HG02973 (cell line): ENCODE measurements at regions not wholly inside any gene's neighbourhood (a gene's known extent, or its start where the extent isn't known, plus 50 kb on each side); places are given as distances from the start of the nearest gene placed in this dataset.
"Not testable (repeated sequence)": the region's sequence is repeated elsewhere in the genome, so short reads cannot be mapped to it uniquely, and the experiment has no call there.

ENCODE experiments used
- ATAC-seq: cut with Tn5 transposase; IDR thresholded peaks from one replicate; pipeline ENCODE4 v1.9.1; 2021; ENCODE audit warnings: moderate library complexity; ENCODE audit not compliant: unreplicated experiment

DNA sequence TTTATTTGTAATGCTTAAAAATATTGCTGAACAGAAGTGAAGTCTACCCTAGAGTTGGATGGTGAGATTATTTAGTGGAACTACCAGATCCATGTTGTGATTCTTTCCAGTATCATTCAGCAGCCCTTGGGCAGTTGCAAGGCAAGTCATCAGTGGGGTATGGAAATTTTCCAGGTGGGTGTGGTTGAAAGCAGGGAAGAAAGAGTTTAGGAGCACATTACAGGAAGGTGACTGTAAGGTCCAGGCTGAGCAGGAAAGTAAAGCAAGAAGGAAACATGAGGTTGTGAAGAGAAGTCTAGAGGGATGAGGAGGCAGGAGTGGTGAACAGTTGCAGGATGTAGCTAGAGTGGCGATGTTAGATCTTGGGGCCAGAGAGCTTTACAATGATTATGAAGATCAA lies 178.0 kb upstream of the ROPN1B start:
- not testable (repeated sequence) for ATAC-seq

GRCh38 chr3:125810010-125810409 lies 159.0 kb upstream of the ROPN1B start:
- not testable (repeated sequence) for ATAC-seq

- ATAC-seq: not testable (repeated sequence)
Measured at GRCh38 chr3:125822175-125822574, 146.8 kb upstream of the ROPN1B start.

DNA sequence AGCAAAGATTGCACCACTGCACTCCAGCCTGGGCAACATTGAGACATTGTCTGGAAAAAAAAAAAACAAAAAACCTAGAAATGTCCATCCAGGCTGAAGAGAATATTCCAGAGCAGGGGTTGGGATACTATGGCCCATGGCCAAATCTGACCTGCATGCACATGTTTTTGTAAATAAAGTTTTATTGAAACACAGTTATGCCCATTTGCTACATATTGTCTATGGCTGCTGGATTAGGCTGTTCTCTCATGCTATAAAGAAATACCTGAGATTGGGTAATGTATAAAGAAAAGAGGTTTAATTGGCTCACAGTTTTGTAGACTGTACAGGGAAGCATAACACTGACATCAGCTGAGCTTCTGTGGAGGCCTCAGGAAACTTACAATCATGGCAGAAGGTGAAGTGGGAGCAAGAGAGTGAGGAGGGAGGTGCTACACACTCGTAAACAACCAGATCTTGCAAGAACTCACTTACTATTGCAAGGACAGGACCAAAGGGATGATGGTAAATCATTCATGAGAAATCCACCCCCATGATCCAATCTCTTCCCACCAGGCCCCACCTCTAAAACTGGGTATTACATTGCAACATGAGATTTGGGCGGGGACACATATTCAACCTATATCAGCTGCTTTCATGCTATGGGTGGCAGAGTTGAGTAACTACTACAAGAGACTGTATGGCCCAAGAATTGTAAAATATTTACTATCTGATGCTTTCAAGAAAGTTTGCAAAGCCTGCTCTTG lies 137.8 kb upstream of the ROPN1B start:
- not testable (repeated sequence) for ATAC-seq

GRCh38 chr3:125835562-125835961 lies 133.4 kb upstream of the ROPN1B start:
- not testable (repeated sequence) for ATAC-seq

DNA sequence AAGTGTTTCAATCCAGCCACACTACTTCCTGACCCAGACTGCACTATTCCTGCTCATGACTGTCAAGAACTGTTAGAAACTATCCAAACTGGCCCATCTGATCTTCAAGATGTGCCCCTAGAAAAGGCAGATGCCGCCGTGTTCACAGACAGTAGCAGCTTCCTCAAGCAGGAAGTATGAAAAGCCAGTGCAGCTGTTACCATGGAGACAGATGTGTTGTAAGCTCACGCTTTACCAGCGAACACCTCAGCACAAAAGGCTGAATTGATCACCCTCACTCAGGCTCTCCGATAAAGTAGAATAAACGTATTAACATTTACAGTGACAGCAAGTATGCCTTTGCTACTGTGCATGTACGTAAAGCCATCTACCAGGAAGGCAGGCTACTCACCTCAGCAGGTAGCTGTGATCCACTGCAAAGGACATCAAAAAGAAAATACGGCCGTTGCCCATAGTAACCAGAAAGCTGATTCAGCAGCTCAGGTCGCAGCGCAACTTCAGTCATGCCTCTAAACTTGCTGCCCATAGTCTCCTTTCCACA lies 132.9 kb upstream of the ROPN1B start:
- ATAC-seq: not testable (repeated sequence)

GRCh38 chr3:125836786-125837185 lies 132.2 kb upstream of the ROPN1B start:
- ATAC-seq: not testable (repeated sequence)

- ATAC-seq: not testable (repeated sequence)
Measured at GRCh38 chr3:125838857-125839256, 130.1 kb upstream of the ROPN1B start.

GRCh38 chr3:125840465-125840864 lies 128.5 kb upstream of the ROPN1B start:
- ATAC-seq: not testable (repeated sequence)

DNA sequence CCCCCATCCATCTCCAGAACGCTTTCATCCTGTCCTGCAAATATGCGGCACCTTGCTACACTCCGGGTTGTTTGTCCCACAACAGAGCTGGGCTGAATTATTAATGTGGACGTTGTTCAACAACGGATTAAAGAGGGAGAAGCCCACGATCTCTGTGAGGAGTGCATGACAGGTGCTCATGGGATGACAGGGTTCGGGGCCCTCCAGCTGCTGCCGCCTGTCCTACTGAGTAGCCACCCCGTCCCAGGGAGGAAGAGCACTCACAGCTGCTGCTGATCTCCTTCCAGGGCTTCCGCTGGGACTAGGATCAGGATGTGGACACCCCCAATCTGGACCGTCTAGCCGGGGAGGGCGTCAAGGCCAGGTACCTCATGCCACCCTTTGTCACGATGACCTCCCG lies 121.0 kb upstream of the ROPN1B start:
- not testable (repeated sequence) for ATAC-seq

DNA sequence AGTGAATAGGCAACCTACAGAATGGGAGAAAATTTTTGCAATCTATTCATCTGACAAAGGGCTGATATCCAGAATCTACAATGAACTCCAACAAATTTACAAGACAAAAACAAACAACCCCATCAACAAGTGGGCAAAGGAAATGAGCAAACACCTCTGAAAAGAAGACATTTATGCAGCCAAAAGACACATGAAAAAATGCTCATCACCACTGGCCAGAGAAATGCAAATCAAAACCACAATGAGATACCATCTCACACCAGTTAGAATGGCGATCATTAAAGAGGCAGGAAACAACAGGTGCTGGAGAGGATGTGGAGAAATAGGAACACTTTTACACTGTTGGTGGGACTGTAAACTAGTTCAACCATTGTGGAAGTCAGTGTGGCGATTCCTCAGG lies 114.0 kb upstream of the ROPN1B start:
- ATAC-seq: not testable (repeated sequence)

DNA sequence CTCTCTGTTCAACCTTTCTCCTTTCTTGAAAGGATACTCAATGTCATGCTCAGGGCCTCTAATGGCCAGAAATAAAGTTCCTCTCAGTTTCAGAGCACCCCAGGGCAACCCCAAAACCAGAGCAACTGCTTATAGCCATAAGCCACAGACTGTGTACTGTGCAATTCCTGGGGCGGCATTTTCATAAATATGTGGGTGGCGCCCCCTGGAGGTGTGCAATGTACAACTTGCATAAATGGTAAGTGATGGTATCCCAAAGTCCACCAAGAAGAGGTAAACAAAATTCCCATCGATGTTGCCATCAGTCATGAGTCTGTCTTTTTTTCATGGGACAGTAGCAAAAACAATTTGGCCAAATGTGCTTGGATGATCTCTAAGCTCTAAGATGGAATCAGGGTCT lies 108.4 kb upstream of the ROPN1B start:
- ATAC-seq: not testable (repeated sequence)

- not testable (repeated sequence) for ATAC-seq
Measured at GRCh38 chr3:125862841-125863254, 106.1 kb upstream of the ROPN1B start.

GRCh38 chr3:125864532-125864931 lies 104.4 kb upstream of the ROPN1B start:
- ATAC-seq: not testable (repeated sequence)

DNA sequence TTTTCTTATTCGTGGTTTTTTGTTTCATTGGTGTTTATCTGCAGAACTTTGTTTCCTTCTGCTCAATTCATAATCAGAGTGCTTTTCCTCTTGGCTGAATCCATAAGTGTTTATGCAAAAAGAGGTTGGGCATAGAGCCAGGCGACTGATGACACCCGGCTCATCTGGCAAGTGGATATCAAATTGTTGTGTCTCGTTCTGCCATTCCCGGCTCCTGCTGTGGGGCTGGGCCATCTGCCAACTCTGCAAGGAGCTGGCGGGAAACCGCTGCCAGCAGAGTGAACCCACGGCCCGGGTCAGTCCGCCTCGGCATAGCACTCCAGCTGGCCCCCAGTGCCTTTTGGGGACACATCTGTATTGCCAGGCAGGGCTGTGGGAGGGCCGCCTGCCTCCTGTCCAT lies 83.0 kb upstream of the ROPN1B start:
- ATAC-seq: not testable (repeated sequence)

DNA sequence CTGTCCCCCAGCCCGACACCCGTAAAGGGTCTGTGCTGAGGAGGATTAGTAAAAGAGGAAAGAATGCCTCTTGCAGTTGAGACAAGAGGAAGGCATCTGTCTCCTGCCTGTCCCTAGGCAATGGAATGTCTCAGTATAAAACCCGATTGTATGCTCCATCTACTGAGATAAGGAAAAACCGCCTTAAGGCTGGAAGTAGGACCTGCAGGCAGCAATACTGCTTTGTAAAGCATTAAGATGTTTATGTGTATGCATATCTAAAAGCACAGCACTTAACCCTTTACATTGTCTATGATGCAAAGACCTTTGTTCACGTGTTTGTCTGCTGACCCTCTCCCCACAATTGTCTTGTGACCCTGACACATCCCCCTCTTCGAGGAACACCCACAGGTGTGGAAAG lies 69.8 kb upstream of the ROPN1B start:
- ATAC-seq: not testable (repeated sequence)

- ATAC-seq: not testable (repeated sequence)
Measured at GRCh38 chr3:125901473-125901872, 67.5 kb upstream of the ROPN1B start.

DNA sequence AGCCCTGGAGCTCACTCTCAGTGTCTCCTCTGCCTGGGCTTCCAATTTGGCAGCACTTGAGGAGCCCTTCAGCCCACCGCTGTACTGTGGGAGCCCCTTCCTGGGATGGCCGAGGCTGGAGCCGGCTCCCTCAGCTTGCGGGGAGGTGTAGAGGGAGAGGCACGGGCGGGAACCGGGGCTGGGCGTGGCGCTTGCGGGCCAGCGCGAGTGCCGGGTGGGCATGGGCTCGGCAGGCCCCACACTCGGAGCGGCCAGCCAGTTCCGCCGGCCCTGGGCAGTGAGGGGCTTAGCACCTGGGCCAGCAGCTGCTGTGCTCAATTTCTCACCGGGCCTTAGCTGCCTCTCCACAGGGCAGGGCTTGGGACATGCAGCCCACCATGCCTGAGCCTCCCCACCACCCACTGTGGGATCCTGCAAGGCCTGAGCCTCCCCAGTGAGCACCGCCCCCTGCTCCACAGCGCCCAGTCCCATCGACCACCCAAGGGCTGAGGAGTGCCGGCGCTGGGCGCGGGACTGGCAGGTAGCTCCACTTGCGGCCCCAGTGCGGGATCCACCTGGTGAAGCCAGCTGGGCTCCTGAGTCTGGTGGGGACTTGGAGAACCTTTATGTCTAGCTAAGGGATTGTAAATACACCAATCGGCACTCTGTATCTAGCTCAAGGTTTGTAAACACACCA lies 65.1 kb upstream of the ROPN1B start:
- not testable (repeated sequence) for ATAC-seq

DNA sequence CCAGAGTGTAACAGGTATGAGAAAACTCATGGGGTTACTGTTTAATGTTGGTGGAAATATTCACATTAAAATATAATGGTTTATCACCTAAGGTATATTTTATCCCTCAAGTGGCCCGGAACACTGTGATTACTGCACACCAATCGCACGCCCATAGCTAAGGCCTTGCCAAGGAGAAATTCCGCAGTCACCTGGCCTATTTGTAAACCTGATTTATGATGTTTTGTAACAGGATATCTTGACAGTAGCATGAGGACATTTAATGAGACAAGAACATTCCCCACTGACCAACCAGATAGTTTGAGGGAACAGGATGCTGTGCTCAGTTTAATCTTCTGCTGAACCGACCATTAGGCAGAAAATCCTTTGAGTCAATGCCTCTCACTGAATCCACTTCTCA lies 61.7 kb upstream of the ROPN1B start:
- not testable (repeated sequence) for ATAC-seq

DNA sequence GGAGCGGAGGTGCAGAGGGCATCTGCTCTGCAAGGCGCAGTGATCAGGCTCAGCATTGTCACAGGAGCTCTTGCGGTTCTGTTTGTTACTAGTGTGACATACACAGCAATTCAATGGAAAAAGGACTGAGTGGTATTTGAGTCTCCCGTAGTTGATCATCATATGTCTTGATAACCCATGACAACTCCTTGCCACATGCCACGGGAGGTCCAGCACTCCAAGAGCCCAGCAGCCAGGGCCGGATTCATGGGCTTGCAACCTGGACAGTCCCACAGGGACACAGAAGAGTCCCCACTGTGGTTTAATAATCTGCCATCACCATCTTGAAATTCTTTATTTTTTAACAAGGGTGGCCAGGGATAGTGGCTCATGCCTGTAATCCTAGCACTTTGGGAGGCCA lies 58.1 kb upstream of the ROPN1B start:
- ATAC-seq: not testable (repeated sequence)

GRCh38 chr3:125914608-125915436 lies 54.2 kb upstream of the ROPN1B start:
- not testable (repeated sequence) for ATAC-seq
